ENCODE measurements at regions not wholly inside any gene's neighbourhood (a gene's known extent, or its start where the extent isn't known, plus 50 kb on each side); places are given as distances from the start of the nearest gene placed in this dataset.

DNA sequence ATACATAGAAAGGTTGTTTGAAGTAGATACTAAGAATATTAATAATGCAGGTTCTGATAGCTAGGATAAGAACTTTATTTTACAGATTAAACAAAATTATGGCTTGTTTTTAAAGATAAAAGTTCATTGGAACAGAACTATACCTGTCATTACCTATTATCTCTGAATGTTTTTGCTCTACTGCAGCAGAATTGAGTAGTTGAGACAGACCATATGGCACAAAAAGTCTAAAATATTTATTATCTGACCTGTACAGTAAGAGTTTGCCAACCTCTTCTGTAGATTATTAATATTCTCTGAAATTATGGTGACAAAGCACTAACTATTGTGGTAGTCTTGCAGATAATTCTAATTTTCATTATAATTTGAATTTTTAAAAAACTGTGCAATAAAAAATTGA, 829.1 kb upstream of the MGAT4C start:
- no peak for TF ChIP-seq POLR2A (IDR thresholded peaks at IDR 0.05)
- TF ChIP-seq, protein P1, sequence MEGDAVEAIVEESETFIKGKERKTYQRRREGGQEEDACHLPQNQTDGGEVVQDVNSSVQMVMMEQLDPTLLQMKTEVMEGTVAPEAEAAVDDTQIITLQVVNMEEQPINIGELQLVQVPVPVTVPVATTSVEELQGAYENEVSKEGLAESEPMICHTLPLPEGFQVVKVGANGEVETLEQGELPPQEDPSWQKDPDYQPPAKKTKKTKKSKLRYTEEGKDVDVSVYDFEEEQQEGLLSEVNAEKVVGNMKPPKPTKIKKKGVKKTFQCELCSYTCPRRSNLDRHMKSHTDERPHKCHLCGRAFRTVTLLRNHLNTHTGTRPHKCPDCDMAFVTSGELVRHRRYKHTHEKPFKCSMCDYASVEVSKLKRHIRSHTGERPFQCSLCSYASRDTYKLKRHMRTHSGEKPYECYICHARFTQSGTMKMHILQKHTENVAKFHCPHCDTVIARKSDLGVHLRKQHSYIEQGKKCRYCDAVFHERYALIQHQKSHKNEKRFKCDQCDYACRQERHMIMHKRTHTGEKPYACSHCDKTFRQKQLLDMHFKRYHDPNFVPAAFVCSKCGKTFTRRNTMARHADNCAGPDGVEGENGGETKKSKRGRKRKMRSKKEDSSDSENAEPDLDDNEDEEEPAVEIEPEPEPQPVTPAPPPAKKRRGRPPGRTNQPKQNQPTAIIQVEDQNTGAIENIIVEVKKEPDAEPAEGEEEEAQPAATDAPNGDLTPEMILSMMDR (IDR thresholded peaks at IDR 0.05) = no peak
